IMR-90 (cell line): ENCODE measurements at regions not wholly inside any gene's neighbourhood (a gene's known extent, or its start where the extent isn't known, plus 50 kb on each side); places are given as distances from the start of the nearest gene placed in this dataset.

Experiments used
- ATAC-seq: fragments of 200-7000 bp; cut with Tn5 transposase; 2 replicates; pipeline ENCODE4 v1.9.1; 2020; ENCODE audit warnings: low read depth, mild to moderate bottlenecking, moderate library complexity
- BruUV-seq: library from RNA; stranded (reverse); fragments of 400-500 nt; replicated peaks from 2 replicates; lab custom pipeline; 2021; lab: Mats Ljungman, UMichigan
- CTCF ChIA-PET: fragments of 300-600 bp; formaldehyde crosslinking; extraction: SDS; loops from one replicate; lab custom pipeline; 2021; ENCODE audit warnings: antibody characterized with exemption; lab: Yijun Ruan, JAX
- POLR2A ChIA-PET: fragments of 300-600 bp; sonication (Branson Sonifier 250); formaldehyde crosslinking; loops from one replicate; lab custom pipeline; 2022; ENCODE audit warnings: antibody characterized with exemption; ENCODE audit not compliant: unreplicated experiment; lab: Charles Lee
- DNase-seq: peaks from one replicate; pipeline ENCODE4 v3.0.0; 2013
- H2AFZ ChIP-seq: replicated peaks from 2 replicates; pipeline ENCODE3; 2013; ENCODE audit warnings: low read length, mild to moderate bottlenecking; ENCODE audit not compliant: poor library complexity
- H2AK5ac ChIP-seq: 2 replicates; pipeline ENCODE4 v1.6.1; 2013; ENCODE audit warnings: low read depth, low read length, inconsistent platforms
- H2AK9ac ChIP-seq: replicated peaks from 2 replicates; pipeline ENCODE3; 2013; ENCODE audit warnings: mild to moderate bottlenecking, low read depth, low read length, moderate library complexity; ENCODE audit not compliant: poor library complexity
- H2BK120ac ChIP-seq: 2 replicates; pipeline ENCODE4 v1.6.1; 2013; ENCODE audit warnings: low read depth, low read length, inconsistent platforms
- H2BK15ac ChIP-seq: 3 replicates; pipeline ENCODE4 v1.6.1; 2013; ENCODE audit warnings: low read depth, low read length, inconsistent platforms
- H2BK20ac ChIP-seq: 2 replicates; pipeline ENCODE4 v1.6.1; 2013; ENCODE audit warnings: low read depth, mild to moderate bottlenecking, inconsistent platforms, low read length, moderate library complexity
- H2BK5ac ChIP-seq: 2 replicates; pipeline ENCODE4 v1.6.1; 2013; ENCODE audit warnings: mild to moderate bottlenecking, low read depth, low read length, inconsistent platforms; ENCODE audit not compliant: poor library complexity, severe bottlenecking
- H3K14ac ChIP-seq: replicated peaks from 2 replicates; pipeline ENCODE4 v1.6.1; 2013; ENCODE audit warnings: low read depth, low read length, inconsistent platforms
- H3K18ac ChIP-seq: 2 replicates; pipeline ENCODE4 v1.6.1; 2013; ENCODE audit warnings: low read depth, low read length, control low read depth
- H3K23ac ChIP-seq: 2 replicates; pipeline ENCODE4 v1.6.1; 2013; ENCODE audit warnings: low read depth, low read length, inconsistent platforms
- H3K27ac ChIP-seq: 2 replicates; pipeline ENCODE4 v1.5.1; 2013; ENCODE audit warnings: mild to moderate bottlenecking, control low read depth, low read length; ENCODE audit not compliant: insufficient read depth
- H3K27me3 ChIP-seq: 2 replicates; pipeline ENCODE4 v1.6.1; 2013; ENCODE audit warnings: low read length; ENCODE audit not compliant: control insufficient read depth, insufficient read depth
- H3K36me3 ChIP-seq: 2 replicates; pipeline ENCODE4 v1.6.1; 2013; ENCODE audit warnings: low read length, mixed read lengths; ENCODE audit not compliant: control insufficient read depth, insufficient read depth
- H3K4ac ChIP-seq: 2 replicates; pipeline ENCODE4 v1.6.1; 2013; ENCODE audit warnings: low read depth, low read length, inconsistent platforms
- H3K4me1 ChIP-seq: 2 replicates; pipeline ENCODE4 v1.6.1; 2013; ENCODE audit warnings: low read length, mixed read lengths; ENCODE audit not compliant: control insufficient read depth, insufficient read depth
- H3K4me2 ChIP-seq: 2 replicates; pipeline ENCODE4 v1.6.1; 2013; ENCODE audit warnings: low read depth, mild to moderate bottlenecking, control low read depth, low read length, moderate library complexity
- H3K4me3 ChIP-seq: 2 replicates; pipeline ENCODE4 v1.5.1; 2013; ENCODE audit warnings: low read depth, mild to moderate bottlenecking, control low read depth, low read length, moderate library complexity; ENCODE audit not compliant: insufficient read depth
- H3K56ac ChIP-seq: 2 replicates; pipeline ENCODE4 v1.6.1; 2013; ENCODE audit warnings: low read length, inconsistent platforms; ENCODE audit not compliant: insufficient read depth; ENCODE audit errors: extremely low read depth
- H3K79me1 ChIP-seq, 2 experiments: 2 replicates each; pipeline ENCODE4 v1.6.1; 2013; ENCODE audit warnings: low read length in 2 of 2, inconsistent platforms in 1 of 2, low read depth in 1 of 2
- H3K9ac ChIP-seq: 2 replicates; pipeline ENCODE4 v1.6.1; 2013; ENCODE audit warnings: low read depth, low read length, control low read depth
- H3K9me1 ChIP-seq: 2 replicates; pipeline ENCODE4 v1.6.1; 2013; ENCODE audit warnings: low read length, inconsistent platforms; ENCODE audit not compliant: insufficient read depth
- H3K9me3 ChIP-seq: 2 replicates; pipeline ENCODE4 v1.6.1; 2013; ENCODE audit warnings: low read length; ENCODE audit not compliant: control insufficient read depth, insufficient read depth
- H4K20me1 ChIP-seq: 2 replicates; pipeline ENCODE4 v1.6.1; 2013; ENCODE audit warnings: low read length, inconsistent platforms; ENCODE audit not compliant: insufficient read depth
- H4K5ac ChIP-seq: 2 replicates; pipeline ENCODE4 v1.6.1; 2013; ENCODE audit warnings: mild to moderate bottlenecking, low read depth, low read length, control low read depth
- H4K8ac ChIP-seq, 2 experiments: 2 replicates each; pipeline ENCODE4 v1.6.1; 2013; ENCODE audit warnings: low read depth in 2 of 2, low read length in 2 of 2, control low read depth in 1 of 2, inconsistent platforms in 1 of 2
- H4K91ac ChIP-seq: 2 replicates; pipeline ENCODE4 v1.6.1; 2013; ENCODE audit warnings: low read depth, low read length, inconsistent platforms; ENCODE audit not compliant: insufficient read depth
- CEBPB ChIP-seq: IDR thresholded peaks from 2 replicates; pipeline ENCODE4 v1.6.1; 2012; ENCODE audit warnings: low read depth, low read length, improper control_type of control experiment
- CHD1 ChIP-seq: IDR thresholded peaks from 2 replicates; pipeline ENCODE4 v1.6.1; 2012; ENCODE audit warnings: low read depth, low read length, improper control_type of control experiment
- FOS ChIP-seq: fragments of 150-350 bp; IDR thresholded peaks from 2 replicates; pipeline ENCODE4 v1.6.1; 2016; ENCODE audit warnings: low read depth, low read length
- MAFK ChIP-seq: IDR thresholded peaks from 2 replicates; pipeline ENCODE4 v1.6.1; 2012; ENCODE audit warnings: low read depth, low read length, improper control_type of control experiment
- MAZ ChIP-seq: IDR thresholded peaks from 2 replicates; pipeline ENCODE4 v1.6.1; 2012; ENCODE audit warnings: low read depth, mild to moderate bottlenecking, low read length, improper control_type of control experiment, moderate library complexity, borderline replicate concordance
- MXI1 ChIP-seq: IDR thresholded peaks from 2 replicates; pipeline ENCODE4 v1.6.1; 2012; ENCODE audit warnings: low read depth, mild to moderate bottlenecking, low read length, moderate library complexity, borderline replicate concordance
- NFE2L2 ChIP-seq: fragments of 150-350 bp; IDR thresholded peaks from 2 replicates; pipeline ENCODE4 v1.6.1; 2016; ENCODE audit warnings: low read depth, mild to moderate bottlenecking, low read length
- RAD21 ChIP-seq: IDR thresholded peaks from 2 replicates; pipeline ENCODE4 v1.6.1; 2012; ENCODE audit warnings: low read length, improper control_type of control experiment
- RCOR1 ChIP-seq: IDR thresholded peaks from 2 replicates; pipeline ENCODE4 v1.6.1; 2012; ENCODE audit warnings: mild to moderate bottlenecking, low read length, improper control_type of control experiment; ENCODE audit not compliant: insufficient replicate concordance
- dilution Hi-C: fragments of 300-500 bp; cut with HindIII; formaldehyde crosslinking; loops from one replicate; pipeline ENCODE4 v1.14.3; 2018; ENCODE audit warnings: low sequenced_read_pairs; ENCODE audit not compliant: unreplicated experiment
- in situ Hi-C: fragments of 300-500 bp; cut with MboI; formaldehyde crosslinking; loops from 3 replicates; pipeline ENCODE4 v1.14.3; 2019; ENCODE audit warnings: low sequenced_read_pairs, inconsistent platforms, mixed read lengths
- intact Hi-C: fragments of 100-400 bp; cut with micrococcal nuclease; formaldehyde crosslinking; loops from 2 replicates; pipeline ENCODE4 v1.10.0; 2022
- TF ChIP-seq, protein P1 (sequence below): fragments of 150-350 bp; IDR thresholded peaks from 2 replicates; pipeline ENCODE4 v1.6.1; 2017; ENCODE audit warnings: mild to moderate bottlenecking, antibody characterized with exemption, low read length, low read depth
- TF ChIP-seq, protein P2 (sequence below): conservative IDR thresholded peaks from 2 replicates; pipeline ENCODE4 v1.5.1; 2012; ENCODE audit warnings: mild to moderate bottlenecking, low read depth, low read length, improper control_type of control experiment

DNA sequence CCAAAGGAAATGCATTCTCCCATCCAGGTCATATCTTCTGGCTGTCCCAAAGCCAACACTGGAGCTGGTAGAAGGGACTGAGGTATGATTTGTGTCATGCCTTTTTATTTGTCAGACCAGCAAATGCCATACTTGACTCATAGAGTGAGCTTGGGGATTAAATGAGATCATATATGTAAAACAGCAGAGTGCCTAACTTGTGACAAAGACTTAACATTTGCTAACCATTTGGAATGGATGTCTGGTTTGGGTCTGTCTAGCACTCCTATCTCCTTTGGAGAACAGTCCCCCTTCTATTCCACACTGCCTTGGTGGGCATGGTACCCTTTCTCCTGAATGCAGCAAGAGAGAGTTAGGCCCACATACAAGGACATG is 128.5 kb upstream of the LGALSL start:
- no peak overlapping the region for H4K8ac ChIP-seq
- H2BK15ac ChIP-seq: no peak overlapping the region
- H4K5ac ChIP-seq: no peak overlapping the region
- no peak overlapping the region for H2BK120ac ChIP-seq
- POLR2A ChIA-PET: no interaction called here
- H4K20me1 ChIP-seq: no peaks in the 10 kb centered on the region
- no peaks in the 10 kb centered on the region for H3K79me1 ChIP-seq
- H3K56ac ChIP-seq: no peak overlapping the region
- CTCF ChIA-PET: interaction anchor here (1.0 kb wide), 1 partner anchor 11 kb away, joined by 4 read pairs; no protein-coding TSS in a partner anchor
- dilution Hi-C loops (no loop called here), in situ Hi-C loops (loop anchor here (25.0 kb wide), 1 partner anchor 712 kb away; no protein-coding TSS in a partner anchor), intact Hi-C loops (no loop called here)
- peaks cover 37% of the 10 kb centered on the region for H3K27me3 ChIP-seq
- H2AK9ac ChIP-seq: no peak overlapping the region
- no peak overlapping the region for H3K9ac ChIP-seq
- no peak overlapping the region for H2AFZ ChIP-seq
- no peak overlapping the region for H3K18ac ChIP-seq
- no peak overlapping the region for H3K23ac ChIP-seq
- no TSS peak for BruUV-seq
- no peak overlapping the region for H4K91ac ChIP-seq
- peaks cover 4% of the 10 kb centered on the region for H3K9me3 ChIP-seq
- H2BK20ac ChIP-seq: no peak overlapping the region
- no peaks in the 10 kb centered on the region; the same call in 1 of the 2 replicates for H3K9me1 ChIP-seq
- H2BK5ac ChIP-seq: no peak overlapping the region
- peaks cover 6% of the 10 kb centered on the region; the same call in 1 of the 2 replicates for H3K4me1 ChIP-seq
- no peak overlapping the region for H3K4me3 ChIP-seq
- TF ChIP-seq NFE2L2 (no peak), MAZ (no peak), RAD21 (no peak), CEBPB (no peak), CHD1 (no peak), FOS (no peak), MXI1 (no peak), RCOR1 (no peak), MAFK (no peak)
- TF ChIP-seq, protein P1, sequence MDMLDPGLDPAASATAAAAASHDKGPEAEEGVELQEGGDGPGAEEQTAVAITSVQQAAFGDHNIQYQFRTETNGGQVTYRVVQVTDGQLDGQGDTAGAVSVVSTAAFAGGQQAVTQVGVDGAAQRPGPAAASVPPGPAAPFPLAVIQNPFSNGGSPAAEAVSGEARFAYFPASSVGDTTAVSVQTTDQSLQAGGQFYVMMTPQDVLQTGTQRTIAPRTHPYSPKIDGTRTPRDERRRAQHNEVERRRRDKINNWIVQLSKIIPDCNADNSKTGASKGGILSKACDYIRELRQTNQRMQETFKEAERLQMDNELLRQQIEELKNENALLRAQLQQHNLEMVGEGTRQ: no peak
- TF ChIP-seq, protein P2, sequence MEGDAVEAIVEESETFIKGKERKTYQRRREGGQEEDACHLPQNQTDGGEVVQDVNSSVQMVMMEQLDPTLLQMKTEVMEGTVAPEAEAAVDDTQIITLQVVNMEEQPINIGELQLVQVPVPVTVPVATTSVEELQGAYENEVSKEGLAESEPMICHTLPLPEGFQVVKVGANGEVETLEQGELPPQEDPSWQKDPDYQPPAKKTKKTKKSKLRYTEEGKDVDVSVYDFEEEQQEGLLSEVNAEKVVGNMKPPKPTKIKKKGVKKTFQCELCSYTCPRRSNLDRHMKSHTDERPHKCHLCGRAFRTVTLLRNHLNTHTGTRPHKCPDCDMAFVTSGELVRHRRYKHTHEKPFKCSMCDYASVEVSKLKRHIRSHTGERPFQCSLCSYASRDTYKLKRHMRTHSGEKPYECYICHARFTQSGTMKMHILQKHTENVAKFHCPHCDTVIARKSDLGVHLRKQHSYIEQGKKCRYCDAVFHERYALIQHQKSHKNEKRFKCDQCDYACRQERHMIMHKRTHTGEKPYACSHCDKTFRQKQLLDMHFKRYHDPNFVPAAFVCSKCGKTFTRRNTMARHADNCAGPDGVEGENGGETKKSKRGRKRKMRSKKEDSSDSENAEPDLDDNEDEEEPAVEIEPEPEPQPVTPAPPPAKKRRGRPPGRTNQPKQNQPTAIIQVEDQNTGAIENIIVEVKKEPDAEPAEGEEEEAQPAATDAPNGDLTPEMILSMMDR: no peak
- H3K27ac ChIP-seq: no peak overlapping the region
- H2AK5ac ChIP-seq: no peak overlapping the region
- H3K4ac ChIP-seq: no peak overlapping the region
- no peaks in the 10 kb centered on the region for H3K36me3 ChIP-seq
- H3K14ac ChIP-seq: no peak overlapping the region
- no peak overlapping the region for H3K4me2 ChIP-seq
- DNase-seq (no peak), ATAC-seq (no peak)
